HL-60/S4 treated with retinoic acid at 250 ng/mL for 4 days and 3 days (cell line): ENCODE measurements at regions not wholly inside any gene's neighbourhood (a gene's known extent, or its start where the extent isn't known, plus 50 kb on each side); places are given as distances from the start of the nearest gene placed in this dataset.

Experiments
- in situ Hi-C: fragments of 300-500 bp; cut with MboI; formaldehyde crosslinking; loops from 2 replicates; pipeline ENCODE4 v1.7.0; 2022; ENCODE audit warnings: low sequenced_read_pairs

DNA sequence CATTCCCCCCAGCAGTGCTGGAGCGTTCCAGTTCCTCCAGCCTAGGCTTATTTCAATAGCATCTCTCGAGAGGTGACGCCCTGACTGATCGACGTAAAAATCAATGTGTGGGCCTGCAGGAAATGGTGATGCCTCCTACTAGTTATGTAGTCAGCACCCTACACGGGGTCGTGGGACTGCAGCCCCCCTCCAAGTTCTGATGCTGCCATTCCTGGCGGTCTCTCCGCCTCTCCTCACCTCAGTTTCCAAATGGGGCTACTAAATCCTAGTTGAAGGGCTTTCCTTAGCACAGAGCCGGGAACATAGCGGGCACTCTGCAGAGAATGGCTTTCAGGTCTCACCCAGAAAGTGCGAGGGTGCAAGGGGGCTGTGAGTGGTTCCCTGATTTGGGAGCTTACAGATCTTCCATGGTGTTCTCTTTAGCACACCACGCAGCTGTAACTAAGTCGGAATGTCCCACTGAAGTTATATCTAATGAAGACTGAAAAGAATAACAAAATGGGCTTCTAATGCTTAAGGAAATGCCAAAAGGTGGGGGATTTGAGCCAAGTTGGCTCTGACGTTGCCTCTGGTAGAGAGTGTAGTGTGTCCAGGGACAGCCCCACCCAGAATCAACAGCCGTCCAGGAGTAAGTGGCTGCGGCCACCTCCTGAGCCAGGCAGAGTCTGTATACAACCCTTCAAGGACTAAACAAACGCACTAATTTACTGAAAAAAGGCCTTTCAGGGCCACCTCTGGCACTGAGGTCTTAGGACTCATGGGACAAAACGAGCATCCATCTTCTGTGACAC is 299.7 kb upstream of the FOXF1 start:
- in situ Hi-C loops, result no loop called here

- in situ Hi-C loops, result no loop called here
These were observed 299.1 kb upstream of the FOXF1 start for GRCh38 chr16:86211265-86211664.

DNA sequence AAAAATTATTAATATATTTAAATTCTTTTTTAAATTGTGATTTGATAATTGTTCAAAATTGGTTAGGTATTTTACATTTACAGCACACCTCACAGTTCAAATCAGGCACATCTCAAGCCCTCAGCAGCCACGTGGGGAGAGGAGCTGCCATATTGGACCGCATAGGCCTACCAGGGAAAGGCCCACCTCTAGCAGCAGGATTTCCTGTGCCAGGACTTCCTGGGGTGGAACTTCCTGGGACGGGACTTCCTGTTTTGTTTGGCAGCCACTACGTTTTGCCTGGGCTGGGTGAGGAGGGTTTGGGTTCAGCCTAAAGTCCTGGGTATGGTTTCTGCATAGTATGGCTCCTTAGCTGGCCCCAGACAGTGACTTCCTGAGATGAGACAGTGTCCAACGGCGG is 298.5 kb upstream of the FOXF1 start:
- in situ Hi-C loops, result no loop called here

DNA sequence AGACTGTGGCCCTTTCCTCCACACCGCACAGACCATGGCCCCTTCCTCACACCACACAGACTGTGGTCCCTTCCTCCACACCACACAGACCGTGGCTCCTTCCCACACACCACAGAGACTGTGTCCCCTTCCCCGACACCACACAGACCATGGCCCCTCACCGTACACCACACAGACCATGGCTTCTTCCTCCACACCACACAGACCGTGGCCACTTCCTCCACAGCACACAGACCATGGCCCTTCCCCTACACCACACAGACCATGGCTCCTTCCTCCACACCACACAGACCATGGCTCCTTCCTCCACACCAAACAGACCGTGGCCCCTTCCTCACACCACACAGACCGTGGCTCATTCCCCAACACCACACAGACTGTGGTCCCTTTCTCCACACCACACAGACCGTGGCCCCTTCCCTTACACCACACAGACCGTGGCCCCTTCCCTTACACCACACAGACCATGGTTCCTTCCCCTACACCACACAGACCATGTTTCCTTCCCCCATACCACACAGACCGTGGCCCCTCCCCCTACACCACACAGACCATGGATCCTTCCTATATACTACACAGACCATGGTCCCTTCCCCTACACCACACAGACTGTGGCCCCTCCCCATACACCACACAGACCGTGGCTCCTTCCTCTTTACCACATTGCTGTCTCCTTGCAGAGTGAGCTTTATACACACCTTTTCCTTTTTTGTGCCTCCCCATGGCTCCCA is 297.5 kb upstream of the FOXF1 start:
- in situ Hi-C loops, result no loop called here

DNA sequence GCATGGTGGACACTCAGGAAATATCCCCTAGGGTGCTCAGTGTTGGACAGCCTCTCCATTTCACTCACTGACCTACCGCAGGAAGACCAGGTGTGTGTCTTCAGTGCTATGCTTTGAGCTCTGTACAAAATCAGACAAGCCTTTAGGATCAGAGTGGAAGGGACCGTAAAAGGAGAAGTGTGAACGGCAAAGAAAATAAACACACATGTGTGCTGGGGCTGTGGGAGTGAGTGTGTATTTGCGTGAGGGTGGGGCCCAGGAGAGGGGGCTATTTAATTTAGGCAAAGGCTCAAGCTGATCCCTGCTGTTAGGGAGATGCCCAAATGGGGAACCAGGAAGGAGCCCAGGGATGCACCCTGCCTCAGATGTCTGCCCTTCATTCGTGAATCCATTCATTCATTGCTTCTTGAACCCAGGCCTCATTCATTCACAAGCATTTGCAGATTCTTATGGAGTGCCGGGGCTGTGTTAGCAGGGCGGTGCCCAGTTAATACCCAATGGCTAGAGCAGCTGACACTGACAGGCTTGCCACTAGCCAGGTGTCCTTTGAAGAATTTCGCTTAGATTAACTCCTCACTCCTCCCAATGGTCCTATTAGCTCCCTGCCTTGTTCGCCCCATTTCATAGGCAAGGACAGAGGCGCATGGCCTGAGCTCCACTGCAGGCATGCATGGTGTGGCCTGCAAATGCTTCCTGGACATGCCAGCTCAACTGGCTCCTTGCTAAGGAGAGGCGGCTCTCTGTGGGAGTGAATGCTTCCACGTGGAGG is 296.7 kb upstream of the FOXF1 start:
- in situ Hi-C loops, result no loop called here

DNA sequence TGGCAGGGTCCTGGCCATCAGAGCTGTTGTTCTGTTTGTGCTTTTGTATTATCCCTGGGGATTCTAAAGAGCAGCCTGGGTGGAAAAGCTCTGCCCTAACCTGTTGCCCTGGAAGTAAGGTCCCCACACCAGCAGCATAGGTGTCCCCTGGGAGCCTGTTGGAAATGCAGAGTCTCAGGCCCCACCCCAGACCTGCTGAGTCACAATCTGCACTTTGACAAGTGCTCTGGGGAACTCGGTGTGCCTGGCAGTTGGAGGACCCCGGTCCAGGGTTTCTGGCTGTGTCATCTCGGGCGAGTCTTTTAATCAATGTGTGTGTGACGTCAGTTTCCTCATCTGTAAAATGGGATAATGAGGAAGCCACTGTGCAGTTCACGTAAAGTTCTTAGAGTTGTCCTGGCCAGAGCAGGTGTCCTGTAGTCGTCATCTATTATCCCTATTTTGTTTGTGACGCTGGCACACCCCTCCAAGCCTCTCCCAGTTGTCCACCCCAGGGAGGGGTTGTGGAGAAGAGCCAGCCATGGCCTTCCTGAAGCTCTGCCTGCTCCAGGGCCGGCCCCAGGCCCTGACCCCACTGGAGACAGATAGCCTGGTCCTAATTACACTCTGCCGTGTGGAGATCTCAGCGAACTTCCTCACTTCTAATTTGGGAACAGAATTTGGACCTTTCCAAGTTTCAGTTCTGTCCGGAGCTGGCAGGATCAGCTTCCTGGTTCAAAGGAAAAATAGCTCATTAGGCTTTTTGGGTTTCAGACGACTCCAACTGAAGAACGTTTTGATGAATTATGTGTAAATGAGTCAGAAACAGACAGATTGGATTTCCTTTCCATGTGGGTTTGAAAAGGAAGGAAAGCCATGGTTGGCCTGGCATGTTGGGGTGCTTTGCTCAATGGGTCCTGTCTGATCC is 295.7 kb upstream of the FOXF1 start:
- in situ Hi-C loops, result no loop called here

DNA sequence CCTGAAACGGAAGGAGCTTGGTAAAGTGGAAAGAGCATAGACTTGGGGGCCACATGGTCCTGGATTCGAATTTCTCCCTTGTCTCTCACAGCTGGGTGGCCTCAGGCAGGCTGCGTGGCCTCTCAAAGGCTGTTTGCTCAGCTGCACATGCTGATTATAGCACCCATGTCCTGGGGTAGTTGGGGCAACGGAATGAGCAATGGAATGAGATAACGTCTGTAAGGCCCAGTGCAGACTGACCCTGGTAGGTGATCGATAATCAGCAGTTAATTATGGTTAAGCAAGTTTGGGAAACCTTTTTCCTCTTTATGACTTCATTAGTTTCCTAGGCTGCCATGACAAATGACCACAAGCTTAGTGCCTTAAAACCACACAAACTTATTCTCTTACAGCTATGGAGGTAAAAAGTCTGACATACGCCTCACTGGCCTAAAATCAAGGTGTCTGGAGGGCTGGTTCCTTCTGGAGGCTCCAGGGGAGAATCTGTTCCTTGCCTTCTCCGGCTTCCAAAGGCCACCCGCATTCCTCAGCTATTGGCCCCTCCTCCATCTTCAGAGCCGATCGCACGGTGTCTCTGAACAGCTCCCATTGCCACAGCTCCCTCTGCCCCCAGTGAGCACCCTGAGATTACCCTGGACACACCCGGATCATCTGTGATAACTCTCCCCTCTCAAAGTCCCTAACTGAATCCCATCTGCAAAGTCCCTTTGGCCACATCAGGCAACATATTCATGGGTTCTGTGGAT is 294.9 kb upstream of the FOXF1 start:
- in situ Hi-C loops, result no loop called here

DNA sequence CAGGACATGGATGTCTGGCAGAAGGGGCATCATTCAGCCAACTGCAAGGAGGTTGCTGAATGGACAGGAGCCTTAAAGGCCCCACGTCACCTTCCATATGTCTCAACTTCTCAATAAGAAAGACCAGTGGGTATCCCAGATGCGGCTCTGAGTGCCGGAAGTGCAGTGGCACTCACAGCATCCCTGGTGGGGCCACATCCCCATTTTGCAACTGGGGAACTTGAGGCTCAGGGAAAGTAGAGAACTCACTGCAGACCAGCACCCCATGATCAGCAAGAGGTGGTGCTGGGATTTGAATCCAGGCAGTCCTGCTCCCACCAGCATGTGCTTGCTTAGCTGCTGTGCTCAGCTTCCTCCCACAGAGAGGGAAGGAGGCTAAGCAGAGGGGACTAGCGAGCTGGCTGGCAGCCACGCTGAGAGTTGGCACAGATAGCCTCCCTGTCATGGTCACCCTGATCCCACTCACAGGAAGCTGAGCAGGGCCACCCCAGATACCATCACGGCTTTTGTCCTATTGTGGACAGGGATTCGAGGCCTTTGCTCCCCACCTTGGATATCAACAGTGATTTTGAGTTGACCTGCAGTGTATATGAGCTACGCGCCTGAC is 294.2 kb upstream of the FOXF1 start:
- in situ Hi-C loops, result no loop called here

- in situ Hi-C loops, result no loop called here
These were observed 293.7 kb upstream of the FOXF1 start for GRCh38 chr16:86216591-86216990.

- in situ Hi-C loops, result no loop called here
These were observed 293.1 kb upstream of the FOXF1 start for GRCh38 chr16:86217001-86217890.

GRCh38 chr16:86217891-86218270 is 292.4 kb upstream of the FOXF1 start:
- in situ Hi-C loops, result no loop called here

GRCh38 chr16:86218479-86219170 is 291.7 kb upstream of the FOXF1 start:
- in situ Hi-C loops, result no loop called here

GRCh38 chr16:86219655-86220445 is 290.5 kb upstream of the FOXF1 start:
- in situ Hi-C loops, result no loop called here

- in situ Hi-C loops, result no loop called here
These were observed 289.8 kb upstream of the FOXF1 start for GRCh38 chr16:86220561-86220960.

DNA sequence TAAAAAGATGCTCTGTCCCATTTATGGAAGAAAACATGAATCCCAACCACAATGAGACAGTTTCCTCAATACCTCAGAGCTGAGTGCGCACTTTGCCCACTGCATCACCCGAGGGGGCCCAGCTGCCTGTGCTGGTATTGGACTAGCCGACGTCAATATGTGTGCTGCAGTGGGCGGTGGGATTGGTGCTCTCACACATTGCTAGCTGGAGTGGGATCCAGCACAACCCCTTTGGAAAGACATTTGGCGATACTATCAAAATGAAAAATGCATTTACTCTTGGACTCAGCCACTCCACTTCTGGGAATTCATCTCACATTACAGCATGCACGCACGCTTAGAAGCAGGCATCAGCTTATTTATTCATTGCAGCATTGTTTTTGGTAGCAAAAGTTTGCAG is 289.2 kb upstream of the FOXF1 start:
- in situ Hi-C loops, result no loop called here

GRCh38 chr16:86222547-86222946 is 287.8 kb upstream of the FOXF1 start:
- in situ Hi-C loops, result no loop called here

DNA sequence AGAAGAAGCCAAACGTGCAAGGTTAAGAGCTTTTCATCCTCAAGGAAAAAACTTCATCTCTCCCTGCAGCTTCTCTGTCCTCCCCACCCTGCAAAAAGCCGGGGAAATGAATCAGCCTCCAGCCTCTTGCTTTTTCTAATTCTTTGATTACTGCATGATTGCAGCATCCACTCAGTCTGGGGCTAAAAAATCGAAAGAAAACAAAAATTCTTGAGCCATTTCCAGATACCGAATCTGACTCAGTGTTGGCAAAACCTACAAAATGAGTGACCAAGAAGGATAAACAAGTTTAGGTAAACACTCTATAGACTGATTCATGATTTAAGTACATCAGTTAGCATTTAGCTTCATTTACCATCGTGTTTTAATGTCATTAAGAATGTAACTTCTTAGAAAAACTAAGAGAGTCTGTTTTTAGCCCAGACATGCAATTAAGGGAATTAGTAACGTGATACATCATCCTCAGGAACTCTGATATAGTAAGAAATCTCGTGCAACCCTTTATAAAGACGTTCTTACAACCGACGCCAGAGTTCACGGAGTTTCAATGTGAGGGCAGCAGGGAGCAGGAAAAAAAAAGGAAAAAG is 287.3 kb upstream of the FOXF1 start:
- in situ Hi-C loops, result no loop called here
